Daoy (cell line): ENCODE measurements at regions not wholly inside any gene's neighbourhood (a gene's known extent, or its start where the extent isn't known, plus 50 kb on each side); places are given as distances from the start of the nearest gene placed in this dataset.

Experiments
- DNase-seq: peaks from one replicate; pipeline ENCODE4 v3.0.0-alpha.2; 2015; ENCODE audit warnings: low read depth

DNA sequence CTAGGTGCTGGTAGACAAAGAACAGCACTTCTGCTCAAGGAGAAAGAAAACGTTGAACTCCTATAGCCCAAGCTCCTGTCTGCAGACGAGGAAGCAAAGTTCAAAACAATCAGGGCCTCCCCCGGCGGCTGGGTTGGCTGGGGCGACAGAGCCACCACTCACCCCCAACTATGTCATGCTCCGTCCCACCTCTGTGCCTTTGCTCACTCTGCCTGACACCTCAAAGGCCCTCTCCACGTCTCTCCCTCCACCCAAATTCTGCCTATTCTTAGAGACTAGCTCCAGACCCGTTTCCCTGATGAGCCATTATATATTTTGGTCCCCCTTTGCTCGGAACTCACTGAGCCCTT lies 304.3 kb downstream of the TLE3 start:
- DNase-seq: no peak

DNA sequence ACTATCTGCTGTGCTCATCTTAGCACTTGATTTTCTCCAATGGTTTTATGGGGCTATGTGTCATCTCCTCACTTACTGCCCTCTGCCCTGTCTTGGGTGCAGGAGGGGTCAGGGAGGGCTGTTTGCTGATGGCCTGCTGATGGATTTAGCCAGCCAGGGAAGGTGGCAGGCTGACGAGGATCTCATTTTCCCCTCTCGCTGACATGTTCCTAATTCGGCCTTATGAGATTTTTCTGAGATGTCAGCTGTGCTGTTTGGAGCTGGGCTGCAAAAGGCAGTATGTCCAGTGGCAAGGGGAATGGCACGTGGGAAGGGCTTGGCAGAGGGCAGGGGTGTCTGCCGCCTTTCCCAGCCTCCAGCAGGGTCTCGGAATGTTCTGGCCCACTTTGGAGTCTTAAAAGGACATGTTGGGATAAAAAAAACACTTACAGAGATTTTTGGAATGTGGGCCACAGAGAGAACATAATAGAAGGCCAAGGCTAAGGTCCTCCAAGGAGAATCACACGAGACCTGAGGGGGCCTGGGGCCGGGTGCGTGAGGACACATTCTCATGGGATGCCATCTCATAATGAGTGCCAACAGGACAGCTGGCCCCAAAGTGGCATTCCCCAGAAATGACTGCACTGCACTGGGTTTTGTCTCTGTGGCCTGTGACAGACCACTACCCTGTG lies 303.8 kb downstream of the TLE3 start:
- no peak for DNase-seq

DNA sequence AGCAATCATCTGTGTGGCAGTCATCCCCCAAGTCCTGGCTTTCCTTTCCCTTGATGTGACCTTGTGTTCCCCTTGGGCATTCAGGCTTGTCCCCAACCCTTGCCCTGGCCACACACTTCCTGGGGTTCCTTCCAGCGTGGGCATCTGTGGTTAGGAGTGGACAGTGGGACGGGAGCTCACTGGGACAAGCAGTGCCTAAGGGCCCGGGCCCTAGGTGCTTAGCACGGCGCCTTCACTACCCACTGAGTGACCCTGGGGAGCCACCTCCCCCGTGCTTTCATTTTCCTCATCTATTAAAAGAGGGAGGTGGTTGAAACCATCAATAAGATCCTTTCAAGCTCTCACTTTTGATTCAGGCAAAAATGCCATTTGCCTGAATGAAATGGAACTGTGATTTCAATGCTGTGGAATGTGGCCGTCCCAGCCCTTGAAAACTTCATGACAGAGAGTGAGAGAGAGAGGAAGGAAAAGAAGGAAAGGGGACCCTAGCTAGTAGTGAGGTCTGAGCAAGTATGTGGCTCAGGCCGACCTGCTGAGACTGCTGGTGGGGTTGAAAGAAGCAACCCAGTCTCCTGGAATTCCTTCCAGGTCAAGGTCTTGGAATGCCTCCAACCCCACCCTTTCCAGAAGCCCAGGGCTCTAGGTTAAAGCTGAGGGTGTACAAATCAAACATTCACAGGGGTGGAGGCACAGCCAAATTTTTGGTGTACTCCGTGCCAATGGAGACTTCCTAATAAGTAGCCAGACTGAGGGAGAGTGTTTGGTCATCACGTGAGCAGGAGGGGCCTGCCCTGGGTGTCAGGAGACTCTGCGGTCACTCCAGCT lies 302.9 kb downstream of the TLE3 start:
- peak; percentile 48 for DNase-seq

DNA sequence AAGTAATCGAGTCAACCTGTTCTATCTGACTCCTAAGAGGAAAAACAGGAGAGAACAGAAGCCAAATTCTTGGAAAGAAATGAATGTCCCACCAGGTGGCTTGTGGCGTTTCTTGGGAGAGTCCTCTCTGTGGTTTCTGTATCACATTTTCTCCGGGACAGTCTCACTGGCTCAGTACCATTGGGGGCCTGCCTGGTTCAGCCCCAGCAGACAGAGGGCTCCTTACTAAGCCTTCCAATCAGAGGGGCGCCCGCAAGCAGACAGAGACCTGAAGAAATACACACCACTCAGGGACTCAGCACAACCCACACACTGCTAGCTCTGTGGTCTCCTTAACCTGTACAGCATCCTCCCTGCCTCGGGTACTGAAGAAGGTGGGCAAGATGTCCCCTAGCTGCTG lies 302.1 kb downstream of the TLE3 start:
- DNase-seq: no peak

GRCh38 chr15:69797051-69797595 lies 300.6 kb downstream of the TLE3 start:
- DNase-seq: no peak

GRCh38 chr15:69797615-69798014 lies 300.1 kb downstream of the TLE3 start:
- no peak for DNase-seq

- DNase-seq: peak; percentile 59
Measured at GRCh38 chr15:69798481-69799250, 299.1 kb downstream of the TLE3 start.

- DNase-seq: no peak
Measured at GRCh38 chr15:69801144-69801543, 296.6 kb downstream of the TLE3 start.

DNA sequence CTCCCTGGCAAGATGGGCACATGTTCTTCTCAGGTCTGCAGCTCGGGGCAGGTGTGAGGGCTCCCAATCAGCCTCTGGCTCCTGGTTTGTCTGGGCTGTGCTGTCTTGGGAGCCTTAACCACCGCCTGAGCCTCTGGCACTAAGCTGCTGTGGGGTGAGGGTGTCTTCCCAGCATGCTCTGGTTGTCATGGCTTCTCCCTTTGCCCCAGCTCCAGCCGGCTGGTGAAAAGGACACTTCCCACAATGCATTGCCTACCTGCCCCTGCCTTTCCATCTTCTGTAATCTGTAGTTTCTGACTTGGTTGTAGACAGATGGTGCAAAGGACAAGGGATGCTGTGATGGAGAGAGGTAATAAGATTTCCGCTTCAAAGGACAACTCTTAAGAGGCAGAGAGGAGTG lies 295.3 kb downstream of the TLE3 start:
- DNase-seq: no peak

DNA sequence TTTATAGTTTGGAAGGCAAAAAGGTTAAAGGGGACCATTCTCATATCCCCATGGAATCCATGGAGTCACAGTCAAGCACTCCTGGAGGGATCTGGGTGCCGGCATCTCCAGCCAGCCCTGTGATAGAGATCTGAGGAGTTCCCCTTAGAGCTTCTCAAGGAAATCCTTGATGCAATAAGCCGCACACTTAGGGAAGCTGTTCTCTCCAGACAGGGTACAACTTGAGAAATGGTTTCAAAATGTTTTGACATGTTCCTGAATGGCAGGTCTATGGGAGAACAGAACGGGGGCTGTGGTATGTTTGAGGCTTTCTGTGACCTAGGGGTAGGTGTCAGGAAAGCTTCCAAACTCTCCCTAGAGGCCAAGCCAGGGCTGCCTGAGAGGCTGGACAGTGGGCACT lies 292.9 kb downstream of the TLE3 start:
- no peak for DNase-seq

- DNase-seq: no peak
Measured at GRCh38 chr15:69805248-69805953, 292.3 kb downstream of the TLE3 start.

GRCh38 chr15:69806287-69806915 lies 291.3 kb downstream of the TLE3 start:
- no peak for DNase-seq

- peak; percentile 77 for DNase-seq
Measured at GRCh38 chr15:69807721-69808120, 290.0 kb downstream of the TLE3 start.

DNA sequence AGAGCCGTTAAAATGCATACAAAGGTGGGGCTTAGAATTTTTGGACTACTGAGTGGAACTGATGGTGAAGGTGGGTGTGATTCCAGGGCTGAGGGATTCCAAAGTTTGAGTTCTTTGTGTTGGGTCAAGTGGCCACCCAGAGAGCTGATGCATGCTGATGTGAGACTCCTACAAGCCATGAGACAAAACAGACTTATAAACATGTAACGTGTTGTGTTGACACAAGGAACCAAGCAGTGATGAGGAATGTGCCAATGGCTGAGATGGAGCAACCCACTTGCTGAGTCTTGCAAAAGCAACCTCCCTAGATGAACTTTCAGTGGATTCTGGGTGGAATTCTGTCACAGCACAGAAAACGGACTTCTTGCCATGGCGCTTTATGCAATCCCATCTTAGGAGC lies 289.0 kb downstream of the TLE3 start:
- no peak for DNase-seq

DNA sequence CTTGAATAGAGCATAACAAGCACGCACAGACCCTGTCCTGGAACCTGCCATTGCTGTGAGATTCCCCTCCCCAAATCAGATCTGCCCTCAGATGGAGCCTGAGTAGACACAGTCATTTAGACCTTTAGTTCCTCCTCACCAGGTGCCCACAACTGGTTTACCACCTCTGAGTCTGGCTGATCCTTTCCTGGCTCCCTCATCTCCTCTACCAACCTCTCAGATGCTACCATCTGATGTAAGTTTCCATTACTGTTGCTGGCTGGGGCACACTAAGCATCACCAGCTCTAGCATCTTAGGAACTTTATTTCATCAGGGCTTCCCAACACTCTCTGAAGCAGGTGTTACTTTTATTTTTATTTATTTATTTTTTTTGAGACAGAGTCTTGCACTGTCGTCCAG lies 288.3 kb downstream of the TLE3 start:
- no peak for DNase-seq

DNA sequence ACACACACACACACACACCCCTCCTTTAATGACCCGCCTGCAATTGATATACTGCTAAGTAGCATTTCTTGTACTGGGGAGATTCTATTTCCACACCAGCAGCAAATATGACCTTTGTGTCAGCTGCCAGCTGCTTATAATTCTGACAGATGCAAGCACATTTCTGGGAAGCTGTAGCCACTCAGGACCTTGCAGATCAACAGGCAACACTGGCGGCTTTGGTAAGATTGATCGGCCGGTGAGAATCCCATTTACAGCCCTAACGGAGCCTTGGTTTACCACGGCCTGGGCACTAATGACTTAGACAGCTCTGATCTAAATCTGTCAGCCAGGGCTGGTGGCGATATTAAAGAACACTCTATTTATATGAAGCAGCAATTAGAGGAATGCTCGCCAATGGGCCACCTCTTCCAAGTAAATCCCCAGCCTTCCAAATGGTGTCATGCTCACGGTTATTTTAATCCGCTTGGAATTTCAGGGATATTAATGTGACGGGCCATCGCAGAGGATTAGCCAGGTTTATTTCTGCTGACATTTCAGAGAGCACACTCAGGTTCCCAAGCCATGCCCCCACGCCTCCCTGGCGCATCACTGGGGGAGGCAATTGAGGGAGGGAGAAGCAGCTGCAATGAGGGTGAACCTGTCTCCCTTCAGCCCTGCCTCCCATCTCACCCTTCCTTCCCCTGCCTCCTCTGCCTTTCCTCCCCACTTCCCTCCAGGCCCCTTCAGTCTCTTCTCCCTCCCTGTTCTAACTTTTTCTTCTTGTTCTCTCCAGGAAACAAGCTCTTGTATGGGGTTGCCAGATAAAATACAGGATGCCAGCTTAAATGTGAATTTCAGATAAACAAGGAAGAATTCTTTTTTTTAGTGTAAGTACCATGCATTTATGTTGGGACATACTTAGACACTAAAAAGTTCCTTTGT lies 287.0 kb downstream of the TLE3 start:
- no peak for DNase-seq

DNA sequence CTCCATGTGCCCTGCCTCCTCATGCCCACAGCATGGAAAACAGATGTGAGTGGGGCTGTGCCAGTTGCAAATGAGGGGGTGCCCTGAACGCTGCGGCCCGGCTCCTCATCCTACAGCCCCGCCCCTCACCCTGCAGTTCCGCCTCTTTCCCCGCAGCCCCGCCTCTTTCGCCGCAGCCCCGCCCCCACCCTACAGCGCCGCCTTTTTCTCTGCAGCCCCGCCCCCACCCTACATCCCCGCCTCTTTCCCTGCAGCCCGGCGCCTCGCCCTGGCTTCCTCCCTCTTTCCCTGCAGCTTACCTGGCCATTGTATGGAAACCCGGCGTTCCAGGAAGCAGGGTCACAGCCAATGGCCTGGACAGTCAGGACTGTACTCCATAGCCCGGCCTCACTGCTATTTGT lies 284.9 kb downstream of the TLE3 start:
- no peak for DNase-seq

GRCh38 chr15:69813881-69814280 lies 283.8 kb downstream of the TLE3 start:
- no peak for DNase-seq

- no peak for DNase-seq
Measured at GRCh38 chr15:69814932-69815331, 282.8 kb downstream of the TLE3 start.

GRCh38 chr15:69815793-69816192 lies 281.9 kb downstream of the TLE3 start:
- no peak for DNase-seq
